LNCaP clone FGC (cell line): ENCODE measurements at regions not wholly inside any gene's neighbourhood (a gene's known extent, or its start where the extent isn't known, plus 50 kb on each side); places are given as distances from the start of the nearest gene placed in this dataset.

Experiments
- DNase-seq: peaks from one replicate; pipeline ENCODE4 v3.0.0-alpha.2; 2011; ENCODE audit warnings: low read depth
- H3K4me3 ChIP-seq: 2 replicates; pipeline ENCODE4 v1.5.1; 2011; ENCODE audit warnings: mild to moderate bottlenecking, low read depth, low read length, control low read depth
- TF ChIP-seq, protein P1 (sequence below): IDR thresholded peaks from 2 replicates; pipeline ENCODE4 v1.5.1; 2012; ENCODE audit warnings: mild to moderate bottlenecking; ENCODE audit not compliant: control insufficient read depth, insufficient read depth; ENCODE audit errors: extremely low read depth

DNA sequence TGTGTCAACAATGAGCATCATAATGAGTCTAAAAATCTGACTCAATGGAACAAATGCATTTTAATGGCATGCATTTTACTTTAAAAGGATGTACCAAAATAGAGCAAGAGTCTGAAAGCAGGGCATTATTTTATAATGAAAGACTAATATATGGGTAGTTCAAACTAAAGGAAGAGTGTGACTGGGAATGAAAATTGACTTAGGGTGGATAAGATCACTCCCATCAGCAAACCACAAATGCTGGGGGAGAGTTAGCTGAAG lies 114.7 kb downstream of the SOX4 start:
- TF ChIP-seq, protein P1, sequence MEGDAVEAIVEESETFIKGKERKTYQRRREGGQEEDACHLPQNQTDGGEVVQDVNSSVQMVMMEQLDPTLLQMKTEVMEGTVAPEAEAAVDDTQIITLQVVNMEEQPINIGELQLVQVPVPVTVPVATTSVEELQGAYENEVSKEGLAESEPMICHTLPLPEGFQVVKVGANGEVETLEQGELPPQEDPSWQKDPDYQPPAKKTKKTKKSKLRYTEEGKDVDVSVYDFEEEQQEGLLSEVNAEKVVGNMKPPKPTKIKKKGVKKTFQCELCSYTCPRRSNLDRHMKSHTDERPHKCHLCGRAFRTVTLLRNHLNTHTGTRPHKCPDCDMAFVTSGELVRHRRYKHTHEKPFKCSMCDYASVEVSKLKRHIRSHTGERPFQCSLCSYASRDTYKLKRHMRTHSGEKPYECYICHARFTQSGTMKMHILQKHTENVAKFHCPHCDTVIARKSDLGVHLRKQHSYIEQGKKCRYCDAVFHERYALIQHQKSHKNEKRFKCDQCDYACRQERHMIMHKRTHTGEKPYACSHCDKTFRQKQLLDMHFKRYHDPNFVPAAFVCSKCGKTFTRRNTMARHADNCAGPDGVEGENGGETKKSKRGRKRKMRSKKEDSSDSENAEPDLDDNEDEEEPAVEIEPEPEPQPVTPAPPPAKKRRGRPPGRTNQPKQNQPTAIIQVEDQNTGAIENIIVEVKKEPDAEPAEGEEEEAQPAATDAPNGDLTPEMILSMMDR: no peak
- no peak overlapping the region for H3K4me3 ChIP-seq
- DNase-seq: no peak

DNA sequence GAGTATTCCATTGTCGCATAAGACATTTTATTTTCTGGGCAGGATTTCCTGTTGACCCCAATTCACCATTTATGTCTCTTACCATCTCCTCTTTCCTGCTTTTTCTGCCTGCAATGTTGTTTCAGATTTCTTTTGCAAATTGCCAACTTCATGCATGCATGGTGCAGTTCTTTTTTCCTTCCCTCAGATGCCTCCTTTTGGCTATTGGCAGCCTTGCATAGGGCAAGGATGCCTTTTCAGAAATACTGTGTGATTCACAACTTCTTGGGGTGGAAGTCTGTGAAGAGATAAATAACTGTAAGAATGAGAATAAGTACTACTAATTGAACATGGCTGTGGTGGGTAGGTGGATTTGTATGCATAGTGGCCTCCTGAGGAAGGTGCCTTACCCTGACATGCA lies 116.7 kb downstream of the SOX4 start:
- TF ChIP-seq, protein P1: no peak
- H3K4me3 ChIP-seq: no peak overlapping the region
- DNase-seq: no peak

DNA sequence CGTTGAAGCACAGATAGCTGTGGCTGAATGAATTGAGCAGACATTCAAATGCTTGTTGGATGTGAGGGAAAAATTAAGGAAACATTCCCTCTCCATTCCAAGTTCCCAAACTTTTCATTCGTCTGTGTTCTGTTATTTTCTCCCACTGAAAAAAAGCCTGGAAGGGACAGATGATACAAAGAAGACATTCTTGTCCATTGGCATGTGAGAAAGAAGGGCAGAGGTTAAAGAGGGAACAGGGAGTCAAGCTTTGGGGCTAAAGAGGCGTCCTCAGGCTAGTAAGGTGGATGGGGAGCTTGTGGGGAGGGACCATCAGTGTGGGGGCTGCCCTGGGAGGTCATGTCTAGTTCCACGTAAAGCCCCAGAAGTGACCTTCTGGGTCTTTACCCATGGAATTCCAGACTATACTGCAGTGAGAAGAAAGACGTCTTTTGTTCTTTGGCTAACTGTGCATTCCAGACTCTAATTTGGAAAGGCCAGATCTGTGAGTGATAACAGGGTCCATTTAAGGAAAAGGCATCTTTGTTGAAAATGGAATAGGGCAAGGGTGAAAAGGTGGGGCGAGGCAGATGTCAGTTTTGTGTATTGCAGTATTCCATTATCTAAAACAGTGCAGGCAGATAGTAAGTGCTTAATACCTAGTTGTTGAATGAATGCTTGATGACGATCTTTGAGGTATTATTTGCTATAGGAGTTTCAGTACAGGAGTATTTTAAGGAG lies 117.5 kb downstream of the SOX4 start:
- no peak for DNase-seq

DNA sequence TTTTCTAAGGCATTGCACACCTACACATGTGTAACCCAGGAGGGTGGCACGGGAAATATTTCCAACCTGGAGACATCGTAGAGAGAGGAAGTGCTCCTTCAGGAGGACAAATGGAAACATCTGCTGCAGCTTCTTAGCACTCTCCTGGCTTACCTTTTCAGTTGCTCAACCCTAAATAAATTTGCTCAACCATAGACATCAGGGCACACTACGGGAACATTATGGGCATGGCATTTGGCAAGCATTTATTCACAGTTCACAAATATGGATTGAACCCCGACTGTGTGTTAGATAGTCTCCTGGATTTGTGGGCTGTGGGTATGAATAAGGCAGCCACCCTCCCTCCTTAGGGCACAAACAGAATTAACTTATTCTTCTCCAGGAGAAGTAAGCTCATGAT lies 118.7 kb downstream of the SOX4 start:
- H3K4me3 ChIP-seq: no peak overlapping the region
- TF ChIP-seq, protein P1: no peak
- DNase-seq: no peak

More for the DNA sequence above, 117.5 kb downstream of the SOX4 start:
- H3K4me3 ChIP-seq: no peak overlapping the region
- TF ChIP-seq, protein P1: no peak

DNA sequence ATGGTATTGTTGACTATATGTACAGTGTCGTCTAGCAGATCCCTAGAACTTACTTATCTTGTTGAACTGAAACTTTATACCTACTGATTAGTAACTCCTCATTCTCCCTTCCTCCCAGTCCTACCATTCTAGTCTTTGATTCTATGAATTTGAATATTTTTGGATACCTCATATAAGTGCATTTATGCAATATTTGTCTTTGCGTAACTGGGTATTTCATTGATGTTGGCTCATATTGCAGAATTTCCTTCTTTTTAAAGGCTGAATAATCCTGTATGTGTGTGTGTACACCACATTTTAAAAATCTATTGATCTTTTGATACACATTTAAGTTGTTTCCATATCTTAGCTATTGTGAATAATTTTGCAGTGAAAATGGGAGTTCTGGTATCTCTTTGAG lies 119.9 kb downstream of the SOX4 start:
- TF ChIP-seq, protein P1: no peak
- H3K4me3 ChIP-seq: no peak overlapping the region
- DNase-seq: no peak

DNA sequence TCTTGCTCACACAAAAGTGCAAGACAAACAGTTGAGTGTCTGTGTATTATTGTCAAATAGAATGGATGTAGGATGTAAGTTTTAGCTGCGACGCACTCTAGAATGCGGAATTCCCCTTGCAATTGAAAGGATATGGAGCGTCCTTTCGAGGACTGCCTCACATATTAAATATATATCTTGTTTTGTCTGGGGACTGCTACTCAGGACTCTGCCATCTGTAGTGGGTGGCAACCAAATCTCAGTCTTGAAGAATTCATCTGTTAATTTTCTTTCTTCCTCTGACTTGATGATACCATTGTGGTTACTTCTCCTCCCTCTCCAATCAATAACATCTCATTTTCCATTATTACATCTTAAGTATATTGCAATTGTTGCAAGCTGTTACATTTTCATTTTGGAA lies 121.6 kb downstream of the SOX4 start:
- H3K4me3 ChIP-seq: no peak overlapping the region
- TF ChIP-seq, protein P1: no peak
- no peak for DNase-seq

DNA sequence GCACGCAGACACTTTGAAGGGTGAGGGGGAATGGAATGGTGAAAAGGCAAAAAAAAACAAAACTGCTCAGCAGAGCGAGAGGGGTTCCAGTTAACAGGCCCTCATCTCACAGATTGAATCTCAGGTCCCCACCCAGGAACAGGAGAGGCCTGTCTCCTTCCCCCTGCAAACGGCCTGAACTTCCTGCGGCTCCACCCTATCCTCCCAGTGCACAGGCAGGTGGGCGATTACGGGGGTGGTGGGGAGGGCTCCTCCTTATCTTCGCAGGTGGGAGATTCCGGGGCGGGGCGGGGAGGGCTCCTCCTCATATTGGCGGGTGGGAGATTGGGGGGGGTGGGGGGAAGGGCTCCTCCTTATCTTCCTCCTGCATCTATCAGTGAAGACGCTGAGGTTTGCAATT lies 129.0 kb downstream of the SOX4 start:
- no peak for DNase-seq
- TF ChIP-seq, protein P1: no peak
- H3K4me3 ChIP-seq: no peak overlapping the region
